Lower leg skin (tissue), 3 donors: ENCODE measurements at regions not wholly inside any gene's neighbourhood (a gene's known extent, or its start where the extent isn't known, plus 50 kb on each side); places are given as distances from the start of the nearest gene placed in this dataset.

Experiments used
- POLR2A ChIP-seq, 2 donors: fragments of 450-650 bp; IDR thresholded peaks; one replicate each; pipeline ENCODE4 v1.6.1; 2016 to 2017; ENCODE audit warnings: antibody characterized with exemption in 2 of 2, mild to moderate bottlenecking in 1 of 2, moderate library complexity in 1 of 2
- TF ChIP-seq, protein P1 (sequence below), 3 donors: fragments of 450-650 bp; IDR thresholded peaks; one replicate each; pipeline ENCODE4 v1.5.1; 2016; ENCODE audit warnings: antibody characterized with exemption in 3 of 3, mild to moderate bottlenecking in 3 of 3, moderate library complexity in 2 of 3

DNA sequence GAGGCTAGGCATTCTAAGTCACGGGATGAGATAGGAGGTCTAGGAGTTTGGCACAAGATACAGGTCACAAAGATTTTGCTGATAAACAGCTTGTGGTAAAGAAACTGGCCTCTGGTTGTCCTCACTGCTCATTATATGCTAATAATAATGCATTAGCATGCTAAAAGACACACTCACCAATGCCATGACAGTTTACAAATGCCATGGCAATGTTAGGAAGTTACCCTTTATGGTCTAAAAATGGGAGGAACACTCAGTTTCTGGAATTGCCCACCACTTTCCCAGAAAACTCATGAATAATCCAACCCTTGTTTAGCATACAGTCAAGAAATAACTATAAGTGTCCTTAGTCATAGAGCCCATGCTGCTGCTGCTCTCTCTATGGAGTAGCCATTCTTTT, 286.9 kb downstream of the ZNF674 start:
- TF ChIP-seq, protein P1, sequence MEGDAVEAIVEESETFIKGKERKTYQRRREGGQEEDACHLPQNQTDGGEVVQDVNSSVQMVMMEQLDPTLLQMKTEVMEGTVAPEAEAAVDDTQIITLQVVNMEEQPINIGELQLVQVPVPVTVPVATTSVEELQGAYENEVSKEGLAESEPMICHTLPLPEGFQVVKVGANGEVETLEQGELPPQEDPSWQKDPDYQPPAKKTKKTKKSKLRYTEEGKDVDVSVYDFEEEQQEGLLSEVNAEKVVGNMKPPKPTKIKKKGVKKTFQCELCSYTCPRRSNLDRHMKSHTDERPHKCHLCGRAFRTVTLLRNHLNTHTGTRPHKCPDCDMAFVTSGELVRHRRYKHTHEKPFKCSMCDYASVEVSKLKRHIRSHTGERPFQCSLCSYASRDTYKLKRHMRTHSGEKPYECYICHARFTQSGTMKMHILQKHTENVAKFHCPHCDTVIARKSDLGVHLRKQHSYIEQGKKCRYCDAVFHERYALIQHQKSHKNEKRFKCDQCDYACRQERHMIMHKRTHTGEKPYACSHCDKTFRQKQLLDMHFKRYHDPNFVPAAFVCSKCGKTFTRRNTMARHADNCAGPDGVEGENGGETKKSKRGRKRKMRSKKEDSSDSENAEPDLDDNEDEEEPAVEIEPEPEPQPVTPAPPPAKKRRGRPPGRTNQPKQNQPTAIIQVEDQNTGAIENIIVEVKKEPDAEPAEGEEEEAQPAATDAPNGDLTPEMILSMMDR (IDR thresholded peaks at IDR 0.05) = no peak
- TF ChIP-seq POLR2A (IDR thresholded peaks at IDR 0.05) = no peak
